NCI-H1694 treated with DMSO at 0.1 percent for 48 hours (cell line): ENCODE measurements at regions not wholly inside any gene's neighbourhood (a gene's known extent, or its start where the extent isn't known, plus 50 kb on each side); places are given as distances from the start of the nearest gene placed in this dataset.
A peak's percentile ranks its signal among the peaks of the same experiment; 100 is the strongest.

ENCODE experiments used
- DNase-seq: peaks from one replicate; lab custom pipeline; 2025; lab: John Stamatoyannopoulos, UW

DNA sequence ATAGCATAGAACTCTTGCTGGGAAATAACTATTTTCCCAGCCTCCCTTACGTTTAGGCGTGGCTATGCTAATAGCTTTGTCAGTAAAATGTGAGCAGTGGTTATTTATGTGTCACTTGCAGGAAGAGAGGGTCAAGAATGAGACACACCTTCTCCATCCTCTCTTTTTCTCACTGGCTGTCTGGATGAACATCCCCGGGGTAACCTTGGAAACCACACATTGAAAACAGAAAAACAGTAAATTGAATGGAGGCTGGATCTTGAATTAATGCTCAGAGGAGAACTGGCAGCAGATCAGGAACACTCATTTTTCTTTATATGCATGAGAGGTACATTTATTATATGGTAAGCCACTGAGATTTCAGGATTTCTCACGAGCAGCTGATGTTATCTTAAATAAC, 127.6 kb downstream of the DNAJB9 start:
- no peak for DNase-seq

DNA sequence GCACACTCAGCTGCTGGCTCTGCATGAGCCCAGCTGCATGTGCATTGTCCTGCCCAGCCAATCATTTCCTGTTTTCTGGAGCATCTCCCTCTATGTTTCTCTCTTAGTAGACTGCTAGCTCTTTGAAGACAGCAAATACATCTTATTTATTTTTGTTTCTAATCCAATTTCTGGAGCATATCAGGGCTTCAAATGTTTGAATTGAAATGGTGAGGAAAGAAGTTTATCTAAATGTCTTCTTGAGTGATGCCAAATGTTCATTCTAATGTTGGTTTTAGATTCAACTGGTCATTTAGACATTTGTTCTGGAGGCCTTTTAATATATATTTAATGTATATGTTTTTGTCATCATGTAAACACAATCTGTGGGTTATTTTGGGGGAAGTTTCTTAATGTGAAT, 141.9 kb downstream of the DNAJB9 start:
- no peak for DNase-seq

DNA sequence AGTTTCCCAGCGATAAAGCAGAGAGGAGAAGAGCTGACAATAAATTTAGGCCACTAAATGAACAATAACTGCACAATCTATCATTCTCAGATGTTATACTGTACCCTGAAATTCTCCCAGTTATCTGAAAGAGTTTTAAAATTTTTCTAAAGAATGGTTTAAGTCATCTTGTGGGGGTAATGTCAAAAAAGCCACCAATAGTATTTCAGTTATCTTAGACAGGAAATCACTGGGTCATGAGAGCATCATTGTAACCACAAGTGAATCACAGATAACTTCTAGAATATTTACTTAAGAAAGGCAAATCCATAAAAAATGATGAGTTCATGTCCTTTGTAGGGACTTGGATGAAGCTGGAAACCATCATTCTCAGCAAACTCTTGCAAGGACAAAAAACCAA, 147.1 kb downstream of the DNAJB9 start:
- DNase-seq = no peak

DNA sequence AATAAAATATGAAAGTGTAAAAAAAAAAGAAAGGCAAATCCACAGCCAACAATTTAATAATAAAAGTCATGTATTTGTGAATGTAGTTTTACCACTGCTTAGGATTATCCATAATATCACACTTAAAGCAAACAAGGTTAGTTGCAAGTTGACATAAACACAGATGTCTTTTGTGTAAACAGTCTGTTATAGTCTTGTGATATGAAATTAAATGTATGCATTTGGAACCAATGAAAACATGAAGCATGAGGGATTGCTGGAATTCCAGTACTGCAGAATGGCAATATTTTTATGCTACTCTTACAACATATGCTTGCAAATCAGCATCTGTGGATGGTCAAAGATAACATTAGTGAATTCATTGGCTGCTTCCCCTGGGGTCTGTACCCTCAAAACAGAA, 148.1 kb downstream of the DNAJB9 start:
- no peak for DNase-seq

DNA sequence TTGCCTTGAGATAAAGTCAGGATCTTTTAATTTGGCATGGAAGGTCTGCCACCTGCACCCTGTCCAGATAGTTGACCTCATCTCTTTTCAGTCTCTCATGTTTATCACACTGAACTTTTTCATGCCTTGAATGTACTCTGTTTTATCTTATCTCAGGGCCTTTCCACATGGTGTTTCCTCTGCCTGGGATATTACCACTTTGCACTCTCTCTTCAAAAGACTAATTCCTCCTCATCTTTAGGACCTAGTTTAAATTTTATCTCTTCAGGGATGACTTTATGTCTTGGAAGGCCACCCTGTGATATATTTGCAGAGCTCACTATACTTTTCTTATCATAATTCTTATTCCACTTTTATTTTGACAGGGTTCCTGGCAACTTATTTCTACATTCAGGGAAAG, 150.0 kb downstream of the DNAJB9 start:
- no peak for DNase-seq

DNA sequence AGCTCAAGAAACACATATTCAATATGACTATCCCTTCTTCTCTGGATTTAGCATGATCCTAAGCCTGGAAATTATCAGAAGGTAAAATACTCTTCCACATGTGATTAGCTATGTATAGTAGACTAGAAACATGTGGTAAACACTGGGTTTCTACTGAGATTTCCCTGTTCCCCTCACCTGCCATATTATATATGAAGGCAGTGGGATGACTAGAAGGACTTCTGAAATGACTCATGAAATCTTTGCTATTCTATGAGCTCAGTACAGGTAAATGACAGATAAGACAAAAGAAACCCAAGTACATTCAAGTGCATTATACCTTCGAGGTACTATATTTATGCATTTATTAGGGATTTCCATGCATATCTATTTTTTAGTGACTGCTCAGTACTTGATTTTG, 152.9 kb downstream of the DNAJB9 start:
- DNase-seq = no peak

DNA sequence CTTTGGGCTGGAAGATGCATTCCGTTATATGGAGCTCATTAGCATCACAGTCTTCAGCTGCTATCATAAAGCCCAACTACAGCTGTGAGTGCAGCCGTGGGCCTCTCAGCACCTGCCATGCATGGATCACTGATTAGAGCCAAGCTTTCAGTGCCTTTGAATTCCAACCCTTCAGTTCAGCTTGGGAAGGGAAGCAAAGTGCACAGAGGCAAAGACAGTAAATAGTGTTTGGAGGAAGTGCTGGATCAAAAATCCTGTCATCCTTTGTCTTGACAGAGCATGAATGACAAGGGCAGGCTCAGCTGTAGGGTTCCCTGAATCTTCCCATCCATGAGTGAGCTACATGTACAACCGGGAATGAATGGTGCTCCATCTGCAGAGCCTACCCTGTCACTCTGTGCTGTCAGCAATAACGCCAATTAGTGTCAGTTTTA, 153.7 kb downstream of the DNAJB9 start:
- DNase-seq = no peak

DNA sequence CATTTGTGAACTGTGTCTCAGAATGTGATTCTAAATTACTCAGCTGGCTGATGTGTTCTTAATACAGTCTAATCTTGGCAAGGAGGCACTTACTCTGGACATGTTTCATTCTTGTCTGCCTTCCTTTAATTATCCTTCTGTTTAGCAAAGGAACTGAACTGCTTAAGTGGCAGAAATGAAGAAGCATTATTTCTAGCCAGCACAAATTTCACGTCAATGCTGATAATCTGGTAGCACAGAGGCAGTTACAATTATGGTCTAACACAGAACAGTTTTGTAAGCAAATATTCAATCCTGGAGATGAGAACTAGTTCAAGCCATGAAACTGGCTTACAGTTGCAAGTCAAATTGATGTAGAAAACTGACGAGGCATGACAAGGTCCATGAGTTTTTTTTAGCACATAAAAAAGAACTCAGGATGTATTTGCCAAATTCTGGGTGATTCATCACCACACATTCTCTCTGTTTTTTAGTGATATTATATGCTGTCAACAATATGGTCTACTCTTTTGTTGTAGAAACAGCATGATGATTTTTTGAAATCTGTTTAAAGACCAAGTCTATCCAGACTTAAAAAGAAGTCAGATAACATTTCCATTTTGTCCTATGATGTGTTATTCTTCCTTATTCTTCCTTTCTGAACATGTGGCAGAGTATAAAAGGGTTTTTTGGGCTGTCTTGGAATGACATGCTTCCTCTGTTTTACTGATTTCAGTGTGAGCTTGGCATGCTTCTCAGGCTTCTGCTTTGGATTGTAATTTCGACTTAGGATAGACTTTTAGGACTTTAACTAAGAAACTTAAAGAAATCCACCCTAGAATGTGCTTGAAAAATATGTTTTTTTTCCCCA, 154.8 kb downstream of the DNAJB9 start:
- no peak for DNase-seq

DNA sequence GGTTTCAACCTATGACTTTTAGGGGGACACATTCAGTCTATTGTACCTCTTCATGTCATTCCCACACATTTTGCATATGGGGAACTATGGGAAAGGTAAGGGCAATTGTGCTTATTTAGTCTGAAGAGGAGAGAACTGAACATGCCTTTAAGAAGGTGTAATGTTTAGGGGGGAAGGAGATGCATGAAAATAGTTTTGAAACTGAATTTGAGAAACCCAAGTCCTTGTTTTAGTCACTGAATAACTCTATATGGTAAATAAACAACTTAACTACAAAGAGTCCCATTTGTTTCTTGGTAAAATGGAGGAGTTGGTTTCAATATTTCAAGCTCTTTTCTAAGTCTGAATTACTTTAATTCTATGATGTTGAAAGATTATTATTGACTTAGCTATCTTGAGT, 166.1 kb downstream of the DNAJB9 start:
- no peak for DNase-seq

DNA sequence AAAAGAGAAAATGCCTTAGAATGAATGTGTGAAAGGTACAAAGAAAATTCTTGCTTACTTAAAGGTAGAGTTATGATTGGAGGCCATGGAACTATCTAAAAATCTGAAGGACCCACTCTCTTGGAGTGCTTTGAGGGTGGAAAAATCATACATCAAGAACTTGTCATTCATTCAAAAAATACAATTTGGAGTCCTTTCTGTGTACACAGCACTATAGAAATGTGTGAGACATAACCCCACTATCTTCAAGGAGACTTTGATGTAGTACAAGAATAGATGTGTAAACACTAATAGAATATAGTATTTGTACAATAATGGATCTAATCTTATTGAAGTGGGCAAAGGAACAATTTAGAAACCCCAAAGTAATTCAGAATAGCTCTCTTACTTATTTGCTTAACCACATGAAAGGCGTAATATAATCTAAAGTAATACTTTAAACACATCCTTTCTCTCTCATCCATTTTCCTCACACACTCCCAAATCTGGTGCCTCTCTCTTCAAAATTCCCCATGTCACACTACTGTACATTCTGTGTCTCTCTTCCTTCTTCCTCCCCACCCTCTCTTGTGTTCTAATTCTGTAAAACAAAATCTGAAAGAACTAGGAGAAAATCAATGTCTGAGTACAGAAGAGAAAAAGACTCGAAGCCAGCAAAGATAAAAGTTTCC, 166.7 kb downstream of the DNAJB9 start:
- DNase-seq = no peak

DNA sequence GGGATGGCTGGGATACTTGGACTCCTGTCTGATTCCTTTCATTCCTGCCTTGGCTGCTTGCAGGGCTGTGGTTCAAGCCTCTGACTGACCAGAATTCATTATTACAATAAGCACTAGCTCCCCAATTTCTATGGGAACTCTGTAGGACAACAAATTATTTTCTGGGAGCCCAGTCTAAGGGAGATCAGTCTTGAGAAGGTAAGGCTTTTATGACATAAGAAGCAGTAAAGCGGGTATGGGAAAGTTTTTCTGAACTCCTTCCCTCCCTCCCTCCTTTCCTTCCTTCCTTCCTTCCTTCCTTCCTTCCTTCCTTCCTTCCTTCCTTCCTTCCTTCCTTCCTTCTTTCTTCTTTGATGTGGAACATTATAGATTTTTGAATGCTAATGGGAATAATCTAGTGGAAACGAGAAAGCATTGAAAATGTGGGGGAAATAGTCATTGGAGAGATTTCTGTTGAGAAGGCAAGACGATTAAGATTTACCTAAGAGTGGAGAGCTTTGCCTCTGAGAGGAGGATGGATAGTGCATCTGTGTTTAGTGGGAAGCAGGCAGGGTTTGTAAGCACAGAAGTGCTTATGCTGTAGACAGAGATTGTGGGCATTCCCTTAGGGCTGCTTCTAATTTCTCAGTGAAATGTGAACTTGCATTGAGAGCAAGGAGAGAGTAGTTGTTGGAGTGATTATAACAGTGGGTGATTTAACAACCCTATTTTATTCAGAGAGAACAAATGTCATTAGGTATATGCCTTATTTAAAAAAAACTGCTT, 201.5 kb downstream of the DNAJB9 start:
- no peak for DNase-seq

DNA sequence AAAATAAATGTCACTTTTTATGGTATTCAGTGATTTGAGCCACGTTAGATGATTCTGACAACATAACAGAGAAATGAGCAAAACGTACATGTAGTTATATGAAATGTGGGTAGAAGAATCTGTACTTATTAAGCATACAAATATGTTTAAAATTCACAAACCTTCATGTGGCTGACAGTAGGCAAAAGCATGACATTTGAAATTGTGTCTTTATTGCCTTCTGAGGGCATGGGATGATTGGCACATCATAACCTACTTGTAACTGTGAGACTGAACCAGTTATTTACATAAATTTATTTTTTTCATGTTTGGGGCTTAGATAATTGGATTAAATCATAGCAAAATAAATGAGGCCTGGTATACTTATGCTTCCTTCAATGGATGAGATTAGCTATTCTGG, 202.2 kb downstream of the DNAJB9 start:
- no peak for DNase-seq

DNA sequence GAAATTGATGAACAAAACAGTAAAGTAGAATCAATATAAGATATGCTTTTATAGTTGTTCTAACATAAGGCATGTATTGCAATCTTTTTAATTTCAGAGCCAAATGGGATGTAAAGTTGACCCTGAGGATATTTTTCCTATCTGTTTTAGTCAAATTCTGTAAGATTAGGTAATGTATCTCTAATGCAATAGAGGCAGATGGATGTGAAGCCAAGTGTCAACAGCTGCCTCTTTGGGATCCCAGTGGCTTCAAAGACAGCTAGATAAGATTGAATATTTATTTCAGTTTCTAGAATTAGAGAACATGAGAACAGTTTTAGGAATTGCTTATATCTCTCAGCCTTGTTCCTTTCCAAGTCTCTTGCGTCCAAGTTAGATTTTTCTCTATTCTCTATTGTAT, 208.3 kb downstream of the DNAJB9 start:
- DNase-seq = no peak

DNA sequence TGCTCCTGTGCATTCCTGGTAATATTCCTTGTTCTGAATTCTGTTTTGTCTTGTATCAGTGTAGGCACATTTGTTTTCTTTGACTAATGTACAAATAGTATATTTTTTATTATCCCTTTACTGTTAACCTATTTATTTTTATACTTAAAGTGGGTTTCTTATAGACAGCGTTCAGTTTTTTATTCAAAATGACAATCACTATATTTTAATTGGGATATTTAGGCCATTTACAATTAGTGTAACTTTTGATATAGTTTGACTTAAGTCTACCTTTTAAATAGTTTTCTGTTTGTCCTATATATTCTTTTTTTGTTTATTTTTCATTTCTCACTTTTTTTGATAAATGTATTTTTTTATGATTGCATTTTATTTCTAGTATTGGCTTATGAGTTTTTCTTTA, 219.8 kb downstream of the DNAJB9 start:
- DNase-seq = no peak

DNA sequence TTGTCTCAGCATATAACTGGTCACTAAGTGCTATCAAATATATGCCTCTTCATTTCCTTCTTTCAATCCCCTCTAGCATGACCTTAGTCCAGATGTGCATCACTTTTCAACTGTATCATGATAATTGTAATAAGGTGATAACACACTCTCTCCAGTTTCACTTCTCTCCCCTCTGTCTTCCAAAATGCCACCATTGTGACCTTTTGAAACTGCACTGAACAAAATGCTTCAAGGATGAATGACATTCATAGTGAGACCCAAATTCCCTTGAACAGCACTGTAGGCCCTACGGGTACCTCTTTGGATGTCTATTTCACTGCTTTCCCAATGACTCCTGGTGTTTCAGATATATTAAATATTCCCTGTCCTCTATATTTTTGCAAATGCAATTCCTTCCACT, 224.8 kb downstream of the DNAJB9 start:
- no peak for DNase-seq

DNA sequence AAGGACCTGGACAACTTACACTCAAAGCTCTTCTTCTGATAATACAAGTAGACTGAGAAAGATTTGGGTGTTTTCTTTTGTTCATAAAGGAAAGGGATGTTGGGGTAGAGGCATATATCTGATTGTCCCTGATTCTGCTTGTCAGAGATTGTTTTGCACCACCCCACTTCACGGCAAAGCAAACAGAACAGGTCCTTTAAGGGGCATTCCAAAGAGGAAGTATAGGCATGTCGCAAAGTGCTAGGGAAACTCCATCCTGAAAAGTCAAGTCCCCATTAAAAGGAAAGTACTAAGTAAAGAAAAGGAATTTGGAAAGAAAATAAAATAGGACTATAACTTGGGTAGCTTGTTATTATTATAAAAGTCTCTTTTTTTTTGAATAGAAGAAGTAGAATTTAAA, 233.0 kb downstream of the DNAJB9 start:
- DNase-seq = no peak

DNA sequence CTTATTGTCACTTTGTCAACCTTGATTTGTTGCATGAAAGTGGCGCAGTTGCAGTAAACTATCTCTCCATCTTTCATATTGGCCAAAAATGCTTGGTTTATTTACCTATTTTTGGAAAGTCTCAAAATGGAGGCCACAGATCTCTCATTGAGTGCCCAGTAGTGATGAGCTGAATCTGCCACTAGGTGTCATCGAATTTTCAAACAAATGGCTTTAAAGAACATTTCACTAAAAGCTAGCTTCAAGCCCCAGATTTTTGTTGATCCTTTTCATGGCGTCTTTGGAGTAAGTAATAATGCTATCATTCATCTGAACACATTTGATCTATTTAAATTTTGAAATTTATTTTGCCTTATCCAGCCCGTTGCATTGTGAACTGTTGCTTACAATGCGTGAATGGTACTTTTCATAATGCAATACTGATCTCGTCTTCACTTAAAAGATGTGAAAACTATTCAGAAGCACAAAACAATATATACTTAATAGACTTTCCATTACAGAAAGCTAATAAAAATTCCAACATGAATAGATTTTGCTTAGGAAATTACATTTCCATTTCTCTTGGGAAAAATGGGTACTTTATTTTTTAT, 236.2 kb downstream of the DNAJB9 start:
- peak; percentile 56 for DNase-seq

DNA sequence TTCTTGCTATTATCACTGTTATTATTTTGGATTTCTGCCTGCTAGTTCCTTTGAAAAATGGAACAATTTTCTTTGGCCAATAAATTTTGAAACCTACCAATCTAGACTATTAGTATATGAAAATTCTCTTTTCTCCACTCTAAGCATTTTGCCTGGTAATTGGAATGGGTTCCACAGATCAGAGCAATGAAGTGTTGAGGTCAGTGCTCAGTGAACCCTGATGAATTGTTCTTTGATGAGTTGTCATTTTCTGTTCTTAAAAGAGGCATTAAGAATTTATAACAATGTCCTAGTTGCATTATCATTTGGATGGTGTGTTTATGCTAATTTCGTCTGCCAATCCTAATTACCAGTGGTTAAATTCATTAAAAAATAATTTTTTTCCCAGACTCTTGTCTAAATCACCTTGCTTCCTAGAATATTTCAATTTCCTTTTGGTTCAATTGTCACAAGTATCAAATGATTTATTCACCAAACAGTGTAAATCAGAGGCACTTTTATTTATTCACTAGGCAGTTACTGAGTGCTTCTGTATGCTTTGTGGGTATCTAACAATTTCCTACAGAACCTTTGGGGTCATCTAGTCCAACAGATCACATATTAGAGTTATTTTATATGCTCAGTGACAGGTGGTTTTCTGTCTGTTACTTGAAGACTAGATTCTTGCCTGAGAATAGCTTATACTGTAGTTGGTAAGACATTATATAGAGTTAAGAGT, 239.0 kb downstream of the DNAJB9 start:
- no peak for DNase-seq

DNA sequence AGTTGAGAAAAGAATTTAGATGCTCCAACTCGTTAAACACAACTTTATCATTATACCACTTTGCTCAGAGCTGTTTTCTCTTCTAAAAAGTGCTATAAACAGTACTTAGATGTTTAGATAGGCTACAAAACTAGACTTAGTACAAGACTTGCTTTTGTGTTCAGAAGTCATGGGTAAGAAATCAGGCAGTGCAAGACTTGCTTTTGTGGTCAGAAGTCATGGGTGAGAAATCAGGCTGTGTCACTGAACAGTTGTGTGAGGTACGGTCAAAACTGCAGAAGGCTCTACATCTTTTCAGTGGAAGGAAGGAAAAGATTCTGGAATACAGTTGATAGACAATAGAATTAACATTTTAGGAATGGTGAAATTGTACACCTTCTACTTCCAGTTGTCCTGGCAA, 239.7 kb downstream of the DNAJB9 start:
- no peak for DNase-seq

DNA sequence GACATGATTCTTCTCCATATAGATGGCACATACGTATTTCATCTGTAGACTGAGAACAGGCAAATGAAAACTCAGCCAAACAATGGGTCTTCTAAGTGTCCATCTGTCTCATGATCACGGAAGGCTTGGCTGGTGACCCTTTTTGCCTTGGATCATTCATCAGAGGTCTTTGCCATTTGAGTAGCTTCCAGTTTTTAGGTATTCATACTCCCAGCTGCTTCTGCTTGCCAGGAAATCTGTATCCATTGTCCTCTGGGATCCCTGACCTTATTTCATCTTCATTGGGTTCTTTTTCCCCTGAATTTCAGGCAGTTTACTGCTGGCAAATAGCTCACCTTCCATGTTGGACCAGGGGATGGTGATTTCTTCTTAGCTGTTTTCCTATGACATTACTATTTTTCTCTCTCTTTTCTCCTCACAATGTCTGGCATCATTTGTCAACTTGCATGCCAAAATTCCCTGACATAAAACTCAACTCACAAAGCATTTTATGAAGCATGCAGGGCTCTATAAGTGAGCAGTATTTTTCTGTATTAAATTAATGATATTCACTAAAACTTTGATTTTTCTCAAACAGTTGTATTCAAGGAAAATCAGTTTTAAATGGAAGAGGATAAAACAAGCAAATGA, 241.2 kb downstream of the DNAJB9 start:
- DNase-seq = no peak

DNA sequence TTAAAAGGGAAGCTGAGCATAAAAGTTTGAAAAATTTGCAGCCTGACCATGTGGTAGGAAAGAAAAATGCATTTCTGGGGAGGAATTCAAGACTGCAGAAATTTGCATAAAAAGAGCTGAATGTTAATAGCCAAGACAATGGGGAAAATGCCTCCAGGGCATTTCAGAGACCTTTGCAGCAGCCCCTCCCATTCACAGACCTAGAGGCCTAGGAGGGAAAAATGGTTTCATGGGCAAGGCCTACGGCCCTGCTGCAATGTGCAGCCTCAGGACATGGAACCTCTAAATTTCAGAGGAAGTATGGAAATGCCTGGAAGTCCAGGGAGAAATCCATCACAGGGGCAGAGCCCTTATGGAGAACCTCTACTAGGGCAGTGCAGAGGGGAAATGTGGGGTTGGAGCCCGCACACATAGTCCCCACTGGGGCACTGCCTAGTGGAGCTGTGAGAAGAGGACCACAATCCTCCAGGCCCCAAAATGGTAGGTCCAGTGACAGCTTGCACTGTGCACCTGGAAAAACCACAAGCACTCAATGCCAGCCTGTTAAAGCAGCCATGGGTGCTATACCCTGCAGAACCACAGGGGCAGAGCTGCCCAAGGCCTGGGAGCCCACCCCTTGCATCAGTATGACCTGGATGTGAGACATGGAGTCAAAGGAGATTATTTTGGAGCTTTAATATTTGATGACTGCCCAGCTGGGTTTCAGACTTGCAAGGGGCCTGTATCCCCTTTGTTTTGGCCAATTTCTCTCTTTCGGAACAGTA, 243.8 kb downstream of the DNAJB9 start:
- DNase-seq = no peak
